ENCODE measurements at regions not wholly inside any gene's neighbourhood (a gene's known extent, or its start where the extent isn't known, plus 50 kb on each side); places are given as distances from the start of the nearest gene placed in this dataset.

GRCh38 chr16:87033021-87033471 is 284.1 kb downstream of the C16orf95 start:
- no TSS peak for BruUV-seq (replicated peaks)
- no peaks in the 10 kb centered on the region for H3K27me3 ChIP-seq (replicated peaks; ENCODE audit: insufficient read depth, low read depth, low read length, poor library complexity)
- no peak overlapping the region for H3K4me3 ChIP-seq (ENCODE audit: low read depth, low read length, poor library complexity, severe bottlenecking)
- H3K27ac ChIP-seq (ENCODE audit: low read depth, low read length, poor library complexity, severe bottlenecking) = no peak overlapping the region
- ChIA-PET POLR2A (ENCODE audit: low non-redundant PET) (no interaction called here), CTCF (no interaction called here)
- intact Hi-C loops (cut with micrococcal nuclease; ENCODE audit: unreplicated experiment) = no loop called here
- DNase-seq (ENCODE audit: low spot score) = no peak
- no peak for TF ChIP-seq EZH2 (IDR thresholded peaks at IDR 0.05; ENCODE audit: borderline replicate concordance, low read depth, low read length, poor library complexity, severe bottlenecking)
- TF ChIP-seq, protein P1, sequence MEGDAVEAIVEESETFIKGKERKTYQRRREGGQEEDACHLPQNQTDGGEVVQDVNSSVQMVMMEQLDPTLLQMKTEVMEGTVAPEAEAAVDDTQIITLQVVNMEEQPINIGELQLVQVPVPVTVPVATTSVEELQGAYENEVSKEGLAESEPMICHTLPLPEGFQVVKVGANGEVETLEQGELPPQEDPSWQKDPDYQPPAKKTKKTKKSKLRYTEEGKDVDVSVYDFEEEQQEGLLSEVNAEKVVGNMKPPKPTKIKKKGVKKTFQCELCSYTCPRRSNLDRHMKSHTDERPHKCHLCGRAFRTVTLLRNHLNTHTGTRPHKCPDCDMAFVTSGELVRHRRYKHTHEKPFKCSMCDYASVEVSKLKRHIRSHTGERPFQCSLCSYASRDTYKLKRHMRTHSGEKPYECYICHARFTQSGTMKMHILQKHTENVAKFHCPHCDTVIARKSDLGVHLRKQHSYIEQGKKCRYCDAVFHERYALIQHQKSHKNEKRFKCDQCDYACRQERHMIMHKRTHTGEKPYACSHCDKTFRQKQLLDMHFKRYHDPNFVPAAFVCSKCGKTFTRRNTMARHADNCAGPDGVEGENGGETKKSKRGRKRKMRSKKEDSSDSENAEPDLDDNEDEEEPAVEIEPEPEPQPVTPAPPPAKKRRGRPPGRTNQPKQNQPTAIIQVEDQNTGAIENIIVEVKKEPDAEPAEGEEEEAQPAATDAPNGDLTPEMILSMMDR (conservative IDR thresholded peaks at IDR 0.05; ENCODE audit: low read depth, low read length) = no peak
- no peaks in the 10 kb centered on the region for H3K4me1 ChIP-seq (ENCODE audit: insufficient read depth, low read length, poor library complexity, severe bottlenecking)
- no peaks in the 10 kb centered on the region for H3K9me3 ChIP-seq (ENCODE audit: low read depth, low read length, poor library complexity, severe bottlenecking)
- H3K36me3 ChIP-seq (ENCODE audit: insufficient read depth, low read length, poor library complexity, severe bottlenecking) = no peaks in the 10 kb centered on the region

- POLR2A ChIA-PET (ENCODE audit: low non-redundant PET) = no interaction called here
- Histone ChIP-seq H3K4me3 (ENCODE audit: low read depth, low read length, poor library complexity, severe bottlenecking) (no peak overlapping the region), H3K27me3 (replicated peaks; ENCODE audit: insufficient read depth, low read depth, low read length, poor library complexity) (no peaks in the 10 kb centered on the region), H3K27ac (ENCODE audit: low read depth, low read length, poor library complexity, severe bottlenecking) (no peak overlapping the region), H3K4me1 (ENCODE audit: insufficient read depth, low read length, poor library complexity, severe bottlenecking) (no peaks in the 10 kb centered on the region), H3K36me3 (ENCODE audit: insufficient read depth, low read length, poor library complexity, severe bottlenecking) (no peaks in the 10 kb centered on the region), H3K9me3 (ENCODE audit: low read depth, low read length, poor library complexity, severe bottlenecking) (no peaks in the 10 kb centered on the region)
- no TSS peak for BruUV-seq (replicated peaks)
- intact Hi-C loops (cut with micrococcal nuclease; ENCODE audit: unreplicated experiment) = no loop called here
- TF ChIP-seq, protein P1 (conservative IDR thresholded peaks at IDR 0.05; ENCODE audit: low read depth, low read length) = no peak
- TF ChIP-seq EZH2 (IDR thresholded peaks at IDR 0.05; ENCODE audit: borderline replicate concordance, low read depth, low read length, poor library complexity, severe bottlenecking) = no peak
- DNase-seq (ENCODE audit: low spot score) = no peak
- CTCF ChIA-PET = no interaction called here
Observed at GRCh38 chr16:87033541-87034300, 283.5 kb downstream of the C16orf95 start.

- CTCF ChIA-PET = no interaction called here
- TF ChIP-seq EZH2 (IDR thresholded peaks at IDR 0.05; ENCODE audit: borderline replicate concordance, low read depth, low read length, poor library complexity, severe bottlenecking) = no peak
- TF ChIP-seq, protein P1 (conservative IDR thresholded peaks at IDR 0.05; ENCODE audit: low read depth, low read length) = no peak
Observed at GRCh38 chr16:87034317-87034716, 282.9 kb downstream of the C16orf95 start.

More at GRCh38 chr16:87034317-87034716, 282.9 kb downstream of the C16orf95 start:
- H3K4me1 ChIP-seq (ENCODE audit: insufficient read depth, low read length, poor library complexity, severe bottlenecking) = no peaks in the 10 kb centered on the region
- POLR2A ChIA-PET (ENCODE audit: low non-redundant PET) = no interaction called here
- H3K36me3 ChIP-seq (ENCODE audit: insufficient read depth, low read length, poor library complexity, severe bottlenecking) = no peaks in the 10 kb centered on the region
- H3K27me3 ChIP-seq (replicated peaks; ENCODE audit: insufficient read depth, low read depth, low read length, poor library complexity) = no peaks in the 10 kb centered on the region
- BruUV-seq (replicated peaks) = no TSS peak
- intact Hi-C loops (cut with micrococcal nuclease; ENCODE audit: unreplicated experiment) = no loop called here
- no peaks in the 10 kb centered on the region for H3K9me3 ChIP-seq (ENCODE audit: low read depth, low read length, poor library complexity, severe bottlenecking)
- DNase-seq (ENCODE audit: low spot score) = no peak
- no peak overlapping the region for H3K27ac ChIP-seq (ENCODE audit: low read depth, low read length, poor library complexity, severe bottlenecking)
- H3K4me3 ChIP-seq (ENCODE audit: low read depth, low read length, poor library complexity, severe bottlenecking) = no peak overlapping the region
